ENCODE measurements at regions not wholly inside any gene's neighbourhood (a gene's known extent, or its start where the extent isn't known, plus 50 kb on each side); places are given as distances from the start of the nearest gene placed in this dataset.

DNA sequence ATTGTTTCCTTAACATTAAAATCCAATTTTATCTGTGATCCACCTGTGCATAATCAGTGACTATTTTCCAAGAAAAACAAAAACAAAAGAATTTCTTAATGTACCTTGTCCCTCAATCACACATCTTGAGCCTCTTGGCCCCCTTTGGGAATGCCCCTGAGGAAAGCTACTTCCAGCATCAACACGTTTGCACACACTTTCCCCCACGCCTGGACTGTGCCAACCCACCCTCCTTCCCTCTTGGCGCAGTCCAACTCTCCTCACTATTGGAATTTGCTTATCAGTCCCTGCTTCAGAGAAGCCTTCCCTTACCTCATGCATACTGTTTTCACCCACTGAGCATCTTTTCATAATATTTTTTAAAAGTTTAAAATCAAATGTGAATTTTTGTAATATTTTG lies 389.4 kb upstream of the NRSN1 start:
- TF ChIP-seq, protein P1, sequence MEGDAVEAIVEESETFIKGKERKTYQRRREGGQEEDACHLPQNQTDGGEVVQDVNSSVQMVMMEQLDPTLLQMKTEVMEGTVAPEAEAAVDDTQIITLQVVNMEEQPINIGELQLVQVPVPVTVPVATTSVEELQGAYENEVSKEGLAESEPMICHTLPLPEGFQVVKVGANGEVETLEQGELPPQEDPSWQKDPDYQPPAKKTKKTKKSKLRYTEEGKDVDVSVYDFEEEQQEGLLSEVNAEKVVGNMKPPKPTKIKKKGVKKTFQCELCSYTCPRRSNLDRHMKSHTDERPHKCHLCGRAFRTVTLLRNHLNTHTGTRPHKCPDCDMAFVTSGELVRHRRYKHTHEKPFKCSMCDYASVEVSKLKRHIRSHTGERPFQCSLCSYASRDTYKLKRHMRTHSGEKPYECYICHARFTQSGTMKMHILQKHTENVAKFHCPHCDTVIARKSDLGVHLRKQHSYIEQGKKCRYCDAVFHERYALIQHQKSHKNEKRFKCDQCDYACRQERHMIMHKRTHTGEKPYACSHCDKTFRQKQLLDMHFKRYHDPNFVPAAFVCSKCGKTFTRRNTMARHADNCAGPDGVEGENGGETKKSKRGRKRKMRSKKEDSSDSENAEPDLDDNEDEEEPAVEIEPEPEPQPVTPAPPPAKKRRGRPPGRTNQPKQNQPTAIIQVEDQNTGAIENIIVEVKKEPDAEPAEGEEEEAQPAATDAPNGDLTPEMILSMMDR (IDR thresholded peaks at IDR 0.05), result no peak
- TF ChIP-seq POLR2AphosphoS5 (IDR thresholded peaks at IDR 0.05), result no peak

All from esophagus muscularis mucosa (tissue), 3 donors.